ENCODE measurements at regions not wholly inside any gene's neighbourhood (a gene's known extent, or its start where the extent isn't known, plus 50 kb on each side); places are given as distances from the start of the nearest gene placed in this dataset.

DNA sequence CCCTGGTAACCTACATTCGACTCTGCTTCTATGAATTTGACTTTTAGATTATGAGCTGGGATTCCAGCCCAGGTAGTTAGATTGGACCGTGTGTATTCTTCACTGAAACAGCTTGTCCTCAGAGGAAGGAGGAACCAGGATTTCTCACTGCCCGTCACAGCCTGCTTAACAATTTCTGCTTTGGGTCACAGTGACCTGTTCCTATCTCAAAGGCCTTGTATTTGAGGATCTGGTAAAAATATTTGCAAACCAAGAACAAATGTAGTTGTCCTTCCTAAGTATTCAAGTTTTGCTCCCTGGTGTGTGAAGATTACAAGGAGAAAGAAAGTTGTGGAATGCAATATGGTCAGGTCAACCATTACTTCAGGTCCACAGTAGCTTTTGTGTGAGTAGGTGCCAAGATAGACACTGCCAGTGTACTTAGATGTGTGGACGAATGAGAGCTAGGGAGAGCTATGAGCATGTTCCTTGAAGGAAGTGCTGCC lies 55.1 kb downstream of the KIF4B start:
- no peak for DNase-seq (ENCODE audit: low read depth in 2 of 2)

DNA sequence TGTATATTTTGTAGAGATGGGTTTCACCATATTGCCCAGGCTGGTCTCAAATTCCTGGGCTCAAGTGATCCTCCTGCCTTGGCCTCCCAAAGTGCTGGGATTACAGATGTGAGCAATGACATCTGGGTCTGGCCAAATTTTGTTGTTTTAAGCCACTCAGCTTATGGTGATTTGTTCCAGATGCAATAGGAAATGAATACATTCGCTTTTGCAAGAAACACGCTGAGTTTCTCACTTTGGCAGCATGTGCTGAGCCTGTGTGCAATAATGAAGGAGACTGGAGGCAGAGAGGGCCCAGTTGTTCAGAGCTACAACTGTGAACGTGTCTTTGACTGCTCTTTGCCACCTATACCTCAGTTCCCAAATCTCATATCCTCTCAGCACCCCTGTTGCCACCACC lies 56.4 kb downstream of the KIF4B start:
- DNase-seq (ENCODE audit: low read depth in 2 of 2) = no peak

DNA sequence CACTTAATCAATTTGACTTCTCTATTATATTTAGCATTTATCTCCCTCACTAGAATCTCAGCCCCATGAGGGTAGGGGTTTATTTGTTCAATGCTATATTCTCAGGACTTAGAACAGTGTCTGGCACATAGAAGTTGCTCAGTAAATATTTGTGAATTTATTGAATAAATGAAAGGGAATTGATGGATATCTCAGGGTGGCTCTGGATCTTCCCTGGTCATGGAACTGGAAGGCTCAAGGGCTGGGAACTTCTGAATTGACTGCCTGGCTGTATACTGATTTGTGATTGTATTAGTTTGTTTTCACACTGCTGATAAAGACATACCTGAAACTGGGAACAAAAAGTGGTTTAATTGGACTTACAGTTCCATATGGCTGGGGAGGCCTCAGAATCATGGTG lies 57.2 kb downstream of the KIF4B start:
- DNase-seq (ENCODE audit: low read depth in 2 of 2) = no peak

DNA sequence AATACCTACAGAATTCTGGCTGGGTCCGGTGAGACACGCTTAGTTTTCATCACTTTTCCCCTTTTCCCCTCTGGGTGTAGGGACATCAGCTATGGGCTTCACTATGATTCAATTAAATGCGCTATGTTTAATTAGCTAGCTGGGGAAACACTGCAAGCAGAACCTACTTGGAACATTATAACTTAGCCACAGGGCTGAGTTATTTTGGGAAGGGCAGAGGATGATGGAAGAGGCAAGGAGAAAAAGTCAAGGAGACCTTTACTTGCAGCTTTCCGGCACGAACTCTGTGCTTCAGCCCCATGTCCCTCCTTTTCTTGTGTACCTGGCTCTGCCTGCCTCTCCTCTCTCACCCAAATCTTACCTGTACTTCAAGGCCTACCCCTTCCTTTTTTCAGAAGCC lies 62.8 kb downstream of the KIF4B start:
- DNase-seq (ENCODE audit: low read depth in 2 of 2) = no peak

DNA sequence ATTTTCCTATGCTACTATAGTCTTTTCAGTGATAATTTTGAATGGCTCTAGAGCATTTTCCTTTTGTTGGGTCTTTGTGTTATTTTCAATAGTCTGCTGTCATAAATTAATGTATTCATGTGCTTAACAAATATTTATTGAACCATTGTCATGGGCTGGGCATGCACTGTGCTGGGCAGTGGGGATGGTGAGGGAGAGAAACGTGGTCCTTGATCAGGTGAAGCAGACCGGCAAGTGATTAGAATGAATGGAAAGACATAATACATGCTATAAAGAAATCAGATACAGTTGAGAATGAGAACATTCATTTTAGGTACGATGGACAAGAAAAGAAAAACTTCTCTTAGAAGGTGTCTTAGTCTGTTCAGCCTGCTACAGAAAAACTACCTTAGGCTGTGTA lies 66.1 kb downstream of the KIF4B start:
- no peak for DNase-seq (ENCODE audit: low read depth in 2 of 2)

DNA sequence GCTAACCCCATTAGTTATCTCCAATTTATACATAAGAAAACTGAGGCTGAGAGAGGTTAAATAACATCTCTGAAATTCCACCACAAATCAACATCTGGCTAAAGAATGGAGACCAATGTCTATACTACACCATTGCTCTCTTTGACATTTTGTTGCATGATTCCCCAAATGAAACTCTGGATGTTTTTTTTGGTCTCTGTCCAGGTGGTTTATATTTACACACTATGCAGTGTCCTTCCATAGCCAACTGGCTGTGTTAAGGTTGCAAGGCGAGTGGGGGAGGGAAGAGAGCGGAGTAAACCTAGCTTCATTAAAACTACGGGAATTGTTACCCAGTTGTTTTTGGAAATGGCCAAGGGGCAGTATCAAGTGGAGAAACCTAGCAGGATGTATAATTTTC lies 67.2 kb downstream of the KIF4B start:
- DNase-seq (ENCODE audit: low read depth in 2 of 2) = no peak

DNA sequence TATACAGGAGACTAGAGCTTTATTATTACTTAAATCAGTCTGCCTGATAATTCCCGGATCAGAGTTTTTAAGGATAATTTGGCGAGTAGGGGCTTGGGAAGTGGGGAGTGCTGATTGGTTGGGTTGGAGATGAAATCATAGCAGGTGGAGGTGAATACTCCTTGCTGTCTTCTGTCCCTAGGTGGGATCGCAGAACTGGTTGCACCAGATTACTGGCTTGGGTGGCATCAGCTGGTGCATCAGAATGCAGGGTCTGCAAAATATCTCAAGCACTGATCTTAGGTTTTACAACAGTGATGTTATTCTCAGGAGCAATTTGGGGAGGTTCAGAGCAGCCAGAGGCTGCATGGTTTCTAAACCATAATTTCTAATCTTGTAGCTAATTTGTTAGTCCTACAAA lies 68.1 kb downstream of the KIF4B start:
- no peak for DNase-seq (ENCODE audit: low read depth in 2 of 2)

DNA sequence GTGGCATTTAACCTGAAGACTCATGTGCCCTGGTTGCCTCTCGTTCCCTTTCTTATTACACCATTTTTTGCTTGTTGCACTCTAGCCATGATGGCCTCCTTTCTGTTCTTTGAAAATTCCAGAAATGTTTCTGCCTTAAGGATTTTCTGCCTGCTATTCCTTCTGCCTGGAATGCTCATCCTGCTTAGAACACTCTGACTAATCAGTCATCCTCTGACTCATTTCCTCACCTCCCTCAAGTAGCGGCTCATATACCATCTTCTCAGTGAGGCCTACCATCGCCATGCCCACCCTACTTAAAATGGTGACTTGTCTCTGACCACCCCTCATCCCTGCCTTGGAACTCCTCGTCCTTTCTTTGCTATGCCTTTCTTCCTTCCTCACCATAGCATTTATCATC lies 68.8 kb downstream of the KIF4B start:
- DNase-seq (ENCODE audit: low read depth in 2 of 2) = no peak

DNA sequence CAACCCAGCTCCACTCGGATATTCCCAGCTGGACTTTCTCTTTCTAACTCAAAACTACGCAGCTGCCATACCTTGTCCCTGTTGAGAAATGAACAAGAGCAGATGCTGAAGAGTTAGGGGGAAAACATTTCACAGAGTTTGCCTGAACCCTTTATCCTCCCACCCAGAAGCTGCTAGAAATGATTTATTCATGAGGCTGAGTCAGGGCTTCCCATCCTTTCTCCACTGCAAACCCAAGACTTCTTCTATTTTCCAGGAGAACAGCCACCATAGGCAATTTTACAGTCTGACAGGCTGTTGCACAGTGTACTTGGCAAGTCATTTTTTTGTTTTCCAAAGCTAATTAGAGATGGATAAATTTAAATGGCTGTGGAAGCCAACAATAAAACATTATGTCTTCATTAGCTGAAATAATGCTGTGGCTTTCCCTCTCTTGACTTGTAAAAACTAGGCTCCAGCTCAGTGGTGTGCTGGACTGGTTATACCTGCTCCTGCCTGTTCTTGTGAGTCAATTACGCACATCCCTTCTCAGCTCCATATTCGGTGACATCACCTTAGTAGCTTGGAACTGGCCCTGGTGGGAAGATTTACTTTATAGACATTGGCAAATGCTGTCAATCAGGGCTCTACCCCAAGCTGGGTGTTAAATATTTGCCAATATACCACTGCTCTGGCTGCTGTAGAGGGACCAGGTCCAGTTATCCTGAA lies 71.9 kb downstream of the KIF4B start:
- no peak for DNase-seq (ENCODE audit: low read depth in 2 of 2)

DNA sequence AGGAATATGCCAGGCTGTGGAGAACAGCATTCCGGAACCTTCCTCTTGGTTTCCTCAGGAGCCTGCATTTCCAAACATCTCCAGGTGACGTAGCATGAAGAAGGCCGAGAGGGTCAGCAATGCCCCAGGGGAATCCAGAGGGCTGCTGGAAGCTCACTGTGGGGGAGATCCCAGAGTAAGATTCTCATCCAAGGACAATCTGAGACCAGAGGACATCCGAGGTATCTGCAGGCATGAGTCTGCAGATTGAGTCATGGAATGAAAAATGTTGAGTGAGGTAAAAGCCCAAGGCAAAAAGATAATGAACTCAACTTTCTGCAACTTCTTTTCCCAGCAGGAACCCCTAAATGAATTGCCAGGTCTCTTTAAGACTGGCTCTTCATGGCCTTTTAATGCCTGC lies 73.5 kb downstream of the KIF4B start:
- no peak for DNase-seq (ENCODE audit: low read depth in 2 of 2)

DNA sequence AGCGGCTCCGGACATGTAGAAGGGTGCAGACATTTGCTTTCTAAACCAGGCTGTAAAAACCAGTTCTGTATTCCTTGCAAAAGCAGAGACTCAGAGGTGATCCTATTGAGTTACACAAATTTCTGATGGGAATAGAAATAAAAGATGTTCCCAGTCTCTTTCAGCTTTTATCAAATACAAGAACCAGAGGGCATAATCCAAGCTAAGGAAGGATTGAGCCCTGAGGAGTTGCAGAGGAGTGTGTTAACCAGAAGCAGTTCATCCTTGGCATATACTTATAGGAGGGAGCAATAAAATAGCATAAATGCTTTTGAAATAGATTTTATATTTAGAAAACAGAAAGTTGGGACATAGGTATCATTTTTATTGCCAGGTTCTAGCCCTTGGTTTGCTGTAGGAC lies 75.3 kb downstream of the KIF4B start:
- no peak for DNase-seq (ENCODE audit: low read depth in 2 of 2)

DNA sequence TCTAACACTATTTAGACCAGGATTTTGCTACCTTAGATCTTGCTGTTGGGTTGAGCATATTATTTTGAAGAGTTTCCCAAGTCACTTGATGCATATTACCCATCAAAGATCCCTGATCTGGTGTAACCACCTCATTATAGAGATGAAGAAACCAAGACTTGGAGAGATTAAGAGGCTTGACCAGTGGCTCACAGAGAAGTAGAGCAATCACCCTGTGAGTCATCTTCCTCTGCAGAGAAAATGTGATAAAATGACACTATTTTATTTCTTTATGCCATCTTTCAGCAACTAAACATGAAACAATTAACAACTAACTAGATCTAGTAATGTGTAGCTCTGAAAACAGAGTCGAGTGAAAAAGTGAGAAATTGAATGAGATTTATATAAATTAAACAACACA lies 76.1 kb downstream of the KIF4B start:
- DNase-seq (ENCODE audit: low read depth in 2 of 2) = no peak

DNA sequence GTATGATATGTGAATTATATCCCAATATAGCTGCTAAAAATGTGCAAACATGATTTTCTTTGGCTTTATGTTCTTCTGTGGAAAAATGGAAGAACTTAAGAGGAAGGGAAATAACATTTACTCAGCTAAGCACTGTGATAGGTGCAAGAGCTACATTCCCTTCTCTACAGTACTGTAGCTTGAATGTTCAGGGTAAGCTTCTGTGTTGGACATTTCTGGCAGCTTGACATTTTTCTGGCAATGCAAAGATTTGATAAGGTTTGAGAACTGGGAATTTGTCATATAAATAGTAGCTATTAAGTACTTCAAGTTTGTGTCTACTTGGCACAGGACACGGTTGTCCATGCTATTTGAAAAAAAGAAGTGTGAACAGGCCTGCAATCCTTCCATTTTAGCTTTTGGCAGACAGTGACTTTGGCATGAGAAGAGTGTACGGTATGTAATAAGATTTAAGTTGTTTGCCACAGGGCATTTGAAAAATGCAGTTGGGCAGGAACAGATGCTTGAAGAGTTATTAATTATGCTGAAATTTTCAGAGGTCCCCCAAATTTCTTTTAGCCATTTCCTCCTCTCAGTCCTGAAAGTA lies 77.6 kb downstream of the KIF4B start:
- DNase-seq (ENCODE audit: low read depth in 2 of 2) = no peak

DNA sequence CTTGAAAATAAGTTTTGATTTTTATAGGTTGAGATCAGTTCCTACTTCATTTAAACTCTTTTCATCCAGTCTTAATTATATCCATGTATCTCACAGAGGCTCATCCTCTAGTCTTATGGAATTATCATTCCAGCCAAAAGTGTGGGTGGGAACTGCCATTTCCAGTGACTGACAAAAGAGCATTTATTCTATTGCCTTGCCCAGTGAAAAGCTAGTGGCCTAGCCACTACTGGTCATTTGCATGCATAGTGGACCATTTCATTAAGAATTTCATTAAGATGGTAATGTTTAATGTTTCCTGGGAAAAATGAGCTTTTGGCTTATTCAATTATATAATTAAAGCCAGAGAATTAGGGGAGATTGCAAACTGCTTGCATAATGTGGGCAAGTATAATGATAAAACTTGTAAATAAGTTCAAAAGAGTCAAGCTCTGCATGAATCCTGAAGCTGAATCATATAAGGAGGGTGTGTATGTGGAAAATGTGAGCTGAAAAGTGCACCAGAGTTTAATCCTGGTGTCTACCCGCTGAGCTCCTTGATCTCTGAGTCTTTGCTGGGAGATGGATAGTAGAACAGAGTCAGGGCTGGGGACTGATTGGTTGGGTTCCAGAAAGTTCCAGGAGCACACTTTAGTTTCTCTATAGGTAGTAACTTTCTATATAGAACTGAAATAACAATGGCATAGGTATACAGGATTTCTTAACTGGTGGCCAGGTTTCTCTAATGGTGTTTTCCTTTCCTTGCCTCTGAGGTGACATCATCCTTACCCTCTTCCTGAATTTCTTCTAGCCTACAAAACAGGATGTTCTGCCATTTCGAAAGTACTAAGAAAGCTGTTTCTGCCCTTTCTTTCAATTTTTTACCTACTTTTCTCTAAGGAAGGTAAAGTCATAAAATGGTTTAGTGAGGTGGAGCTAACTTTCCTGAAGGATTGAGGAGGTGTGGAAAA lies 78.5 kb downstream of the KIF4B start:
- no peak for DNase-seq (ENCODE audit: low read depth in 2 of 2)

DNA sequence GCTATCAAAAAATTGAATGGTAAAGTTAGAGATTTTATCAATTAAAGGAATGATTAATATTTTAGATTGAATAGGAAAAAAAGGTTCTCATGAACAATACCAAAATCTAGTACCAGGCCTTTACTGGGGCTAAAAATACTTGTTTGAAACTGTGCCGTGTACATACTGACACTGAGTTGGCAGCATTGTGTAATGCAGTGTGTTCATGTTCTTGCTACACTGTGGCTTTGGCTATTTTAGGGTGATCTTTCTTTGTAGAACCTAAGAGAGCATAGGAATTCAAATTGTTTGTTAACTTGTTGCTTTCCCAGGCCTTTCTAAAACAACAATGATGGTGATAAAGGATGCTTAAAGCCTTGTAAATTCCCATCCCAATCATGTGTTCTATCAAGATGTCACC lies 80.9 kb downstream of the KIF4B start:
- no peak for DNase-seq (ENCODE audit: low read depth in 2 of 2)

DNA sequence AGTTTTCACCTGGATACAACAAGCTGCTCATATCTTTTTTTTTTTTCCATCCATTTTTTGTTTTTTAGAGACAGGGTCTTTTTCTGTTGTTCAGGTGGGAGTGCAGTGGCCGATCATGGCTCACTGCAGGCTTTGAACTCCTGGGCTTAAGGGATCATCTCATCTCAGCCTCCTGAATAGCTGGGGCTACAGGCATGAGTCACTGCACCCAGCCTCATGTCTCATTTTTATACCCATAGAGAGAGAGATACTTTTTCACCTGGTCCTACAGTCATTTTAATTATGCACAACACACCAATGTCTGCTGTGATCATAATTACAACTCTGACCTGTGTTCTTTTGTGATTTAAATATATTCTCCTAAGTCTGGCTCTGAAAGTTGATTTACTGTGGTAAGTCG lies 84.4 kb downstream of the KIF4B start:
- DNase-seq (ENCODE audit: low read depth in 2 of 2) = no peak

DNA sequence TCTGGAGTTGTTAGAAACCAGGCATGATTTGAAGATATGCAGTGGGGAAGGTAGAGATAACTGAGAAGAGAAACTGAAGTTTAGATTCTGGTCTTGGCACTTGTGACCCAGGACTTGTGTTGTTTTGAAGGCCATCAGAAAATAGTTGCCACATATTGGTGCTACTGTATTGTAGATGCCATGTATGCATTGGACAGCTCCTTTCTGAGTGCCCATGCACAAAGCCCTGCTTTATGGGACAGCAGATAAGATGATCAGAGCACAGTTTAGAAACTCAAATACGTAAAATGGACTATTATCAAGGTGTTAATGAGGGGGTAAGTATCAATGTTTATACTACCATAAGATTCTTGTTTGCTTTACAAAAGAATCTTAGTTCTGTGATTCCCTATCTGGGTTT lies 84.9 kb downstream of the KIF4B start:
- DNase-seq (ENCODE audit: low read depth in 2 of 2) = no peak

DNA sequence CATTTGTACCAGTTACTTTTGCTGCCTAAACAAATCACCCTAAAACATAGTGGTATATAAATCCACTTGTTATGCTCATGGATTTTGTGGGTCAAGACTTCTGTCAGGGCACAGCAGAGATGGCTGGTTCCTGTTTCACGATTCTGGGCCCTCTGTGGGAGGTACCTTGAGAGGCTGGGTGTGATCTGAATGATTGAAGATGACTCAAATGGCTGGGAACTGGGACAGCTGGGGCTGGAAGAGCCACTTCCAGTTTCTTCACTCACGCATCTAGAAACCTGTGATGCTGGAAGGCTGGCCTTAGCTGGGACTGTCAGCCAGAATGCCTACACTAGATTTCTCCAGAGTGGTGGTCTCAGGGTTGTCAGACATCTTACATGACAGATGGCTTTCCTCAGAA lies 88.1 kb downstream of the KIF4B start:
- DNase-seq (ENCODE audit: low read depth in 2 of 2) = no peak

DNA sequence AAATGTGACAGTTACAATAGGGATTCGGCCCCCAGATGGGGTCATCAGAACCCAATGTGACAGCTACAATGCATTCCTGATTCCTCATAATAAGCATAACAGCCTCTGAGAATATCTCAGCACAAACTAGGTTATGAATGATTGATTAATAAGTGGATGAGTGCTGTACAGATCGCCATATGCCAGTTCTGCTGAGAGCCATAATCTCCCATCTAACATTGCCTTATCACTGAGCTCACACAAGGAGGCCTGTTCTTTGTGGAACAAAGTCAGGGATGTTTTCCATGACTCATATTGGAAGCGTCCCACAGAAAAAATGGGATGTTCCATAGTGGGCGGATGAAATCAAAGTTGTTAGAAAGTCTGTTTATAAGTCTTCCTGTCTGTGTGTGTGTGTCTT lies 89.6 kb downstream of the KIF4B start:
- DNase-seq (ENCODE audit: low read depth in 2 of 2) = no peak

DNA sequence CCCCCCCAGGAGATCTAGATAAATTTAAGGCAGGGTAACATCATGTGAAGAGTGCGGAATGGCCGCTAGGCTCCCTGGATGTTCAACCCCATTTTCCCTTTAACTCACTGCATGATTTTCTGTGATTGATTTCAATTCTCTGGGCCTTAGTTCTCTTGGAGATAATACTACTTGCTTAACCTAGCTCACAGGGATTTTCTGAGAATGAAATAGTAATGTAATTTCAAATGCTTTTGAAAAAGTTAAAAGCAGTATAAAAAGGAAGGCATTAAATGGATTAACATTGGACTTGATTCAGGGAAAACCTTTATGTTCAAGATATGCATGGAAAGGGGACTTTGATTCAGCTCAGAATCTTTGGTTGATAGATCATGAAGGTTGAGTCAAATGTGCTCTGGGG lies 90.9 kb downstream of the KIF4B start:
- no peak for DNase-seq (ENCODE audit: low read depth in 2 of 2)

DNA sequence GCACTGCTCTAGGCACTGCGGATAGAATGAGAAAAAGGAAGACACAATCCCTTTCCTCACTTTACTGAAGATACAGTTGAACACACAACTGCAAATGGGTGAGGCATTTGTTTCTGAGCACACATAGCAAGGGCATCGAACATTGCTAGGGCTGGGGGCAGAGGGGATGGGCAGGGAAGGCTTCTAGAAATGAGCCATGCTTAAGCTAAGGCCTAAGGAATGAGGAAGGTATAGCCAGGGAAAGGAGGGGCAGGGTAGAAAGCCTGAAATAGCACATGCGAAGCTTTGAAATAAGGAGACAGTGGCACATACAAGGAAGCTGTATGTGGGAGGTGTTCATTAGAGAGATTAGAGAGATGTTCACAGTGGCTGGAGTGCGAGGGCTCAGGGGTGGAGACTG lies 92.7 kb downstream of the KIF4B start:
- DNase-seq (ENCODE audit: low read depth in 2 of 2) = no peak

DNA sequence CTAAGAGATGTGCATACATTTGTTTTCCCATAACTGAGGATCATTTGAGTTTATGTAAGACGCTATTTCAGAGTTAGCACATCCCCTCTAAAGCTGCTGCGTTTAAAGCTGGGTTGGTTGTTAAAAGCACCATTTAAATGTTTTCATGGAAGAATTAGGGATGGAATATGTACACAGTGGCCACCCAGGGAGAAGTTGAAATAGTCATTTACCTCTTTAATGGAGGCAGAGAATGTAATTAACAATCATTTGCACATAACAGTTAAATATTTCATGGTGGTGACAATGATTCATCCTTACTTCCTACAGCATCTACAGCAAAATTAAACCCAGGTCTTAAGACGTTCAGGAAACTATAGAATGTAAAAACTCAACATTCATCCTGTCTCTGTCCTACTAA lies 100.3 kb downstream of the KIF4B start:
- no peak for DNase-seq (ENCODE audit: low read depth in 2 of 2)

DNA sequence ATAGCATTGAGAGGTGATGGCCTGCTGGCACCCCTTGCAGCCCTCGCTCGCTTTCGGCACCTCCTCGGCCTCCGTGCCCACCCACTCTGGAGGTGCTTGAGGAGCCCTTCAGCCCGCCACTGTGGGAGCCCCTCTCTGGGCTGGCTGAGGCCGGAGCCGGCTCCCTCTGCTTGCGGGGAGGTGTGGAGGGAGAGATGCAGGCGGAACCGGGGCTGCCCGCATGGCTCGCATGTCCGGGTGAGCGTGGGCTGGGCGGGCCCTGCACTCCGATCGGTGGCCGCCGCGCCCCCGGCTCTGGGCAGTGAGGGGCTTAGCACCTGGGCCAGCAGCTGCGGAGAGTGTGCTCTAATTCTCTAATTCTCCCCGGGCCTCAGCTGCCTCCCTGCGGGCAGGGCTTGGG lies 101.1 kb downstream of the KIF4B start:
- no peak for DNase-seq (ENCODE audit: low read depth in 2 of 2)

Data from stimulated activated CD8-positive, alpha-beta memory T cell treated with anti-CD3 and anti-CD28 coated beads, Interleukin-2, amount 100 ng/mL, for 48 hours (primary cell).